ENCODE measurements at regions not wholly inside any gene's neighbourhood (a gene's known extent, or its start where the extent isn't known, plus 50 kb on each side); places are given as distances from the start of the nearest gene placed in this dataset.

DNA sequence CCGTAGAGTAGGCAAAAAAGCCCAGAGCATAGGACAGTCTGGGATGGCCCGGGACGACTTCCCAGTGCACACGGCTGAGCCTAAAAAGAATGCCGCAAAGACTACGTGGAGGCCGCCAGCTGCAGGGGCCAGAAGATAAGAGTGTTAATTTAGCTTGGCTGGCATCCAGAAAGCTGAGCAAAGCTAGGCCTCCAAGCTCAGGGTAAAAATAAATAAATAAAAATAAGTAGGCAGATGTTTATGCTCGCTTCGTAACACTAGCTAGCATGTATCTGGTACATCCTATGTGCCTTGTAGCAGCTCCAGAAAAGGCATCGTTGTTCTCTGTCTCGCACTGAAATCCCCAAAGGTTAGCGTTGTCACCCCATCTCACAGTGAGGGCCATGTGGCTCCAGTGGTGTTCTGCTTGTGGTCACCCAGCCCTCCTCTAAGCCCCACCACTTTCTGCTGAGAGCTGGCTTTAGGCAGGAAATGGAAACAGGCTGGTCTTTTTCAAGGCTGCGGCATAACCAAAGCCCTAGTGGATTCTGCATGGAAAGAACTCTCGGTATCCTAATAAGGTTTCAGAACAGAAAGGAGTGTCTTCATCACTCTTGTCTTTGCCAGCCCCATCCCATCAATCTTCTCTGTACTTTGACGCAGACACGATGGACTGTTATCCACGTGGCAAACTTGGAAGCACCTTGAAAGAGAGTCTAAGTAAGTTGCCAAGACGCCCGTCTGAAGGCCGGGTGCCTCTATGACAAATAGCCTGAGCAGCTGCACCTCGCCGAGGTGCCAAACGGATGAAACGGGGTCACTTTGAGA lies 58.1 kb upstream of the MEF2A start:
- DNase-seq (ENCODE audit: low spot score): no peak

DNA sequence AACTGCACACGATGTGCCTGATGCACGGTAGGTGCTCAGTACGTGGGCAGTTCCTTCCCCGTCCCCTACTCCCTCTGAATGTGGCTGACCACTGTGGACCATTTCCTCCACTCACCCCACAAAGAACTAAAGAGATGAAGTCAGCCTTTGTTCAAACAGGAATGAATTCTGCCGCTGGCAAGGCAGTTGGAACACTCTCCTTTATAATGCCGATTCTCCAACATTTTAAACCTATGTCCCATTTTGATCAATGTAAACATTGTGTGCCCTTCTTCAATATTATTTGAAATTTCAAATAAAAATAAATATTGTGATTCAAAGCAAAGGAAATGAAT lies 57.5 kb upstream of the MEF2A start:
- no peak for DNase-seq (ENCODE audit: low spot score)

DNA sequence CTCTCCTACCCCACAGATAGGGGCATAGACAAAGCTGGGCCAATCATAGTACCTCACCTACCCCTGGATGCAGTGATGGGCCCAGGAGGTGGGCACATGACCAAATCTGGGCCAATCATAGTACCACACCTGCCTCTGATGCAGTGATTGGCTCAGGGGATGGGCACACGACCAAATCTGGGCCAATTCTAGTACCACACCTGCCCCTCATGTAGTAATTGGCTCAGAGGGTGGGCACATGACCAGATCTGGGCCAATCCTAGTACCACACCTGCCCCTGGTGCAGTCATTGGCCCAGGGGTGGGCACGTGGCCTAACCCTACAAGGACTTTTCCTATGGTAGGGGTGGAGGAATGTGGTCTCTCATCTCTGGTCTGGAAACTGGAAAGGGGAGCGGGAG lies 56.9 kb upstream of the MEF2A start:
- no peak for DNase-seq (ENCODE audit: low spot score)

DNA sequence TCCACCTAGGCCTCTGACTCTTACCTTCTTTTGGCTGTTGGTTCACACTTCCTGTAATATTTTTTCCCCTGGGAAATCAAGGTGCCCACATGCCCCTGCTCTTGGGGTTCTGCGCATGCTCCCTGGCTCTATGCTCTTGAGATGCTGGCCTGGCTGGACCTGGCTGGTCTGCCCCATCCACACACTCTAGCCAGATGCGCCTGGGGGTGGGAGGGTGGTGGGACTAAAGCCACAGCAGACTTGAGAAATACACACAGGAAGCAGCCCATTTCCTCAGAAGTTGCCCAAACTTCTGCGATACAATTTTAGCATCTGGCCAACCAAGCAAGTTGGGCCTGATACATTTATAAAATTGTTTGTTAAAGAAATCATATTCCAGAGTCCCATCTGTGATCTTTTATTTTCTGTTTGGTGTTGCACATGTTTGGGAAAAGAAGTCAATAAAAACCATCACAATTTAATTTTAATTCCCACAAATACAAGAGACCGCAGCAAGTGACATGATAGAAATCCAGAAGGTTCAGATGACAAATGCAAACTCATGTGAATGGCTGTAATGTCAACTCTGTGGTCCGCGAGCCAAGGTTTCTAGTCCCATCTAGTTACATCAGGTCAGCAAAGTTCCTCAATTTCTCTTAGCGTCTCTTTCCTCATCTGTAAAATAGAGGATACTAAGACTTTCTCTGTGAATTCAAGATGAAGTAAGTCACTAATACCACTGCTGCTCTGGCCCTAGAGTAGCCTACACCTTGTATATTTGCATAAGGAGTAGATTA lies 55.9 kb upstream of the MEF2A start:
- no peak for DNase-seq (ENCODE audit: low spot score)

DNA sequence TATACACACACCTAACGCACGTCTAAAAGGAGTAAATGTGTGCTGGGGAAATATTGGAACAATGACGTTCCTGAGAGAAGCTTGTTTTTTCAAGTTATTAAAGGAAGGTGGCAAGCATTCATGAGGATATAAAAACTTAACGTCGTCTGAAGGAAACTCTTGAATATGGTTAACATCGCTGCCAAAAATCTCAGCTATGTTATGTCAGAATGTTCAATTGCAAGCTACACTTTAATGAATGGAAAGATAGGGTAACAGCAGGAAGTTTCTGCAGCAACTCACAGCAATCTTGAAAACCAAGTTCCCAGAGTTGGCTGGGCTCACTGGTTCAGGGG lies 54.3 kb upstream of the MEF2A start:
- DNase-seq (ENCODE audit: low spot score): no peak

DNA sequence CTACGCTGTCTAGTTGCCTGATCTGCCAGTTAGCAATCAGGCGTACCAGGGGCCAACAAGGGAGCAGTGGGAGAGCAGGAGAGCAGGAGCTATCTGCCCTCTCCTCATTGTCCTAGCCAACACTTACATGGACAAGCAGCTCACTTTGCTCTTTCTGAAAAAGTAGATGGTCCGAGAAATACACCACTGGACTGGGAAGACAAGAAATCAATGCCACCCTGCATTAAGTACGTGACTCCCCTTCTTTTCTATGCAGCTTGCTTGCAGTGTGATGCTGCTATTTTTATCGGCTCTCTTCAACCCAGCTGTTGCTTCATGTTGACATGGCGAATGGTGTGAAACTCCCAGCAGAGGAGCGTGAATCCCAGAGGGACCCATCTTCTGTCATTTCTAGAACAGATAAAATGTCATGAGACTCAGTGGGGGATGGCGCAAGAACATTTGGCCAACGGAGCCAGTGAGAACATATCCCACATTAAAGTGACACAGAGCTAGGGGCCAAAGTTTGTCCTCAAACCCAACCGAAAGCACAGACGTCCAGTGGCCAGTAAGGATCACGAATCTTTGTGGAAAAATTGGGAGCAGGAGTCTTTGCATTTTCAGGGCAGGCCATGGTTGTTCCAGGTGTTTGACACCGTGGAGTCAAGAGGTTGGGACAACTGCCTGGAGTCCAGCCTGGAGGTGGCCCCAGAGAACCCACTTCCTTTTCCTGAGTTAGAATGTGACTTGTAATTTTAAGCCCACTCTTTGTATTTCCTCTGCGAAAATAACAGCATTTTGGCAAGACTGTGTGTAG lies 53.7 kb upstream of the MEF2A start:
- no peak for DNase-seq (ENCODE audit: low spot score)

DNA sequence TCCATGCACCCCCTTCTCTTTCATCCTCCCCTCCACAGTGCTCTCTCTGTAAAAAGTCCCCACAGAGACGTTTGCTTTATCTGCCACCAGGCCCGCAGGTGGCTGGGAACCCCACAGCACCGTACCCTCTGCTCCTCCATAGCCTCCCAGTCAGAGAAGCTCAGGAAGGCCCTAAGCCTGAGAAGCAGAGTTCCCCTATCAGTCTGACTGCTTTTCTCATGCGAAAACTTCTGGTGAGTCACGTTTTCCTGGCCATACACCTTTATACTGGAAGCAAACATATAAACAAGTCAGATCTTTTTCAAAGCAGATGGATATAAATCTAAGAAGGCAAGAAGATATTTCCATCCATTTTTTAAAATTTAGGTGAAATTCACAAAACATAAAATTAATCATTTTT lies 51.5 kb upstream of the MEF2A start:
- DNase-seq (ENCODE audit: low spot score): no peak

Measured in mesenteric fat pad (tissue), 1 donor.